AG04449 (cell line): ENCODE measurements at regions not wholly inside any gene's neighbourhood (a gene's known extent, or its start where the extent isn't known, plus 50 kb on each side); places are given as distances from the start of the nearest gene placed in this dataset.

Experiments
- CTCF ChIA-PET: fragments of 350-600 bp; formaldehyde crosslinking; extraction: SDS; loops from one replicate; lab custom pipeline; 2021; ENCODE audit warnings: antibody characterized with exemption; lab: Yijun Ruan, JAX
- POLR2A ChIA-PET: fragments of 400-600, 350-600 bp; formaldehyde crosslinking; extraction: SDS; loops from one replicate; lab custom pipeline; 2020; ENCODE audit warnings: antibody characterized with exemption, inconsistent platforms; lab: Yijun Ruan, JAX
- DNase-seq: peaks from one replicate; pipeline ENCODE4 v3.0.0-alpha.2; 2010; ENCODE audit warnings: low read depth, low spot score
- H3K4me3 ChIP-seq: 2 replicates; pipeline ENCODE4 v1.5.1; 2011; ENCODE audit warnings: low read depth, mild to moderate bottlenecking, control low read depth, low read length
- CTCF ChIP-seq: IDR thresholded peaks from one replicate; pipeline ENCODE4 v1.5.1; 2011; ENCODE audit warnings: mild to moderate bottlenecking, moderate library complexity, low read length, control low read depth, inconsistent platforms; ENCODE audit not compliant: insufficient read depth; ENCODE audit errors: missing control alignments

GRCh38 chr5:124397317-124397716 is 349.1 kb downstream of the ZNF608 start:
- POLR2A ChIA-PET: no interaction called here

GRCh38 chr5:124395926-124396325 is 350.5 kb downstream of the ZNF608 start:
- ChIA-PET POLR2A (no interaction called here), CTCF (no interaction called here)
- no peak for DNase-seq
- no peak overlapping the region for H3K4me3 ChIP-seq
- no peak for TF ChIP-seq CTCF

More at GRCh38 chr5:124397317-124397716, 349.1 kb downstream of the ZNF608 start:
- no peak for TF ChIP-seq CTCF
- no peak for DNase-seq
- no peak overlapping the region for H3K4me3 ChIP-seq
- CTCF ChIA-PET: no interaction called here

- DNase-seq: no peak
- TF ChIP-seq CTCF: no peak
- ChIA-PET CTCF (no interaction called here), POLR2A (no interaction called here)
- H3K4me3 ChIP-seq: no peak overlapping the region
Observed at GRCh38 chr5:124395287-124395686, 351.2 kb downstream of the ZNF608 start.

- POLR2A ChIA-PET: no interaction called here
- DNase-seq: no peak
- H3K4me3 ChIP-seq: no peak overlapping the region
- CTCF ChIA-PET: no interaction called here
- TF ChIP-seq CTCF: no peak
Observed at GRCh38 chr5:124394700-124395245, 351.7 kb downstream of the ZNF608 start.

GRCh38 chr5:124393584-124394379 is 352.7 kb downstream of the ZNF608 start:
- POLR2A ChIA-PET: no interaction called here
- no peak overlapping the region for H3K4me3 ChIP-seq
- CTCF ChIA-PET: no interaction called here
- DNase-seq: no peak
- no peak for TF ChIP-seq CTCF

GRCh38 chr5:124383693-124384092 is 362.7 kb downstream of the ZNF608 start:
- no peak for DNase-seq
- no peak overlapping the region for H3K4me3 ChIP-seq
- POLR2A ChIA-PET: no interaction called here
- CTCF ChIA-PET: no interaction called here
- TF ChIP-seq CTCF: no peak
